ENCODE measurements at regions not wholly inside any gene's neighbourhood (a gene's known extent, or its start where the extent isn't known, plus 50 kb on each side); places are given as distances from the start of the nearest gene placed in this dataset.

DNA sequence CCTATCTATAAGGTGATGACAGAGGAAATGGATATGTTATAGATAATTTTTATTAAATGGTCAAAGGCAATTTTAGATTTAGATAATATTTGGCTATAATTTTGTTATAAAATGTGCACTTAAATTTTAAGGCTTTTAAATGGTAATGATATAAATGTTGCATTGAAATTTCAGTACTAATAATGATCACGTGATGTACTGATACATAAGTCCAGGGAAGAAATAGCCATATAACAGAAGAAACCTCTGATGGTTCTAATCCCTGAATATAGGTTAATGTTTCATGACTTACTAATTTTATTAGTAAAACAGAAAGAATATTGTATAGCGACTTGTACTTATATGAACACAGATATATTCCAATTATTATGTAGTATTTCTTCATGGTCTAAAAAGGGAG, 211.9 kb downstream of the SOCS6 start:
- no peak for DNase-seq (ENCODE audit: low spot score)

DNA sequence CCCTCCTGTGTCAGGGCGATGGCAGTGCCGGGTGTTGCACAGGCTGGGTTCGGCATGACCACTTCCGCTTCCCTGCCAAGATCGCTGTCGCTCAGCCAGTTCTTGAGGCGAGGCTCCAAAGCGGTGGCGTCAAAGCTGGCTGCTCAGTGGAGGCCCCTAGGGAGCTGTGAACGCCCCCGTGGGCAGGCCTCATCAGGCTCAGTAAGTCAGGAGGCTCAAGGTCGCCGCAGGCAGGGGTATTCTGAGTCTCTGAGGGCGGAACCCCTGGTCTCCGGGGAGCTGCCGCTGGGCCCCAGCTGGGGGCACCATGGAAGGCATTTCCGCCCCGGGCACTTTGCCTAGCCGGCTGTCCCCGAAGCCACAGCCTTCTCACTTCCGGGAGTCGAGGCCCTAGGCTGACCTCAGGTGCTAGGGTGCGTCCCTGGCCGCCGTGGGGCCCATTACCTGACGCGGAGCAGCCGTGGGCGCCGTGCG, 210.4 kb downstream of the SOCS6 start:
- no peak for DNase-seq (ENCODE audit: low spot score)

DNA sequence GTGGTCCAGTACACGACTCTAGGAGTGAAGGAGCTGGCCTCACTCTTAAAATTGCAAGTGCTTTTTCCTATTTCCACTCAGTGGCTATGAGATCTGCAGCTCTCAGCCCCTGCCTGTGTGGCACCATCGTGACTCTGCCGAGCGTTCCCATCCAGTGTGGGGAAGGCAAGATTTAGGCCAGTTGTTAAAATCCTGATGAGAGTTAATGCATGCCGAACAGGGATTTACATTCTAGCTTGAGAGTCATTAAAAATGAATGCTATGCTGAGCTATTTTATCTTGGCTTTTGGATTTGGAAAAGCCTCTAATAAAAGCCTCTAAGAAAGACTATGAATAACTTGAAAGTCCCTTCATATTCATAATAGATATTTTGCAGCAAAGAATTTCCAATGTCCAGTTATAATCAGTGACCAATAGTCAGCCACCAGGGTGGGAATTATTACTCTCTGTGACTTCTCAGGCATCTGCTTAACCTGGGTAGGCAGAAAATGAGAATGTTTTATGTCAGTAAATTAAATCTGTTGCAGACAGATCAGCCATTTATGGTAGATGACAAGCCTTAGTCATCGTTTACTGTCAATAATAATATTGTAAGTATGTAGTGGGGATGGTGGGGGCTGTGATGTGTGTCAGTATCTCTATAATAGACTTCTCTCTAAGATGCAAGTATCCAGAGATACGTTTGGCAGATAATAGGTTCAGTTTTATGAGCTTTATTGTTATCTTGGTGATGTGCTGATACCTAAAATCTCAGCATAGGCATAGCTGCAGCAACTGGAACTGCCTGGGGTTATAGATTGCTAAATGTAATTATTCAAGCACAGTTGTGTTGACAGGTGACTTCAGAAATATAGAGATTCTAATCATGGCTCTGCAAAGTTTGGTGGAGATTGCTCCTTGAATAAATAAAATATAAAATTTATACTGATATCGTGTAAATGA, 207.8 kb downstream of the SOCS6 start:
- DNase-seq (ENCODE audit: low spot score), result no peak

DNA sequence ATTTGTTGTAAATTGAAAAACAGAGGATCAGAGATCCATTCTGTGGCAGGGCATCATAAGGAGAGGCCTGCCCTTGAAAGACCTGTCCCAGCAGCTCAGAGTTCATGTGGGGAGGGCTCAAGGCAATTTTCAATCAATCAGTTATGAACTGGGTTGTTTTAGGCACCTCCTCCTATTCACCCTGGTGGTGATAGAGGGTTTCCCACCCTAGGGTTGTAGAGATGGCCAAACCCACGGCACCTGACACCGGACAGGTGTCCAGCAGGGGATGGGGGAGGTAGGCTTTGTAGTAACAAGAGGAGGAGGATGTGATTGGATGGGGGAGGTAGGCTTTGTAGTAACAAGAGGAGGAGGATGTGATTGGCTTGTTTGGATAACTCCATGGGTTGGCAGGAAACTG, 205.7 kb downstream of the SOCS6 start:
- DNase-seq (ENCODE audit: low spot score), result no peak

DNA sequence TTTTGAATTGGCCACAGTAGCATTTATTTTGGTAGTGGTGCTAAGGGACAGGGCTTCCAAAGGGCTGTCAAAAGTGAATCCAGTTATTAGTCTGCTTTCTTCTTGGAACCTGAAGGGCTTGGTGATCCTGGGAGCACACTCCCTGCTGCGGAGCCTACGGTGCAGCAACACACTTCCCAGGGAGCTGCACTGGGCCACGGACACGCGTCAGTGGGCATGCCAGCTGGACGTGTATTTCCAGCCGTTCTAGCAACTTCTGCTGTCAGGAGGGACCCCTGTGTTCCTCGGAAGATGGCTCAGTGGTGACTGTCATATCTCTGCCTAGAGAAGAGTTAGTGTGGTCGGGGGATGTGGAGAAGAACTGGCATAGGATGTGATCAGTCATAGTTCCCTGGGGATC, 204.6 kb downstream of the SOCS6 start:
- DNase-seq (ENCODE audit: low spot score), result no peak

DNA sequence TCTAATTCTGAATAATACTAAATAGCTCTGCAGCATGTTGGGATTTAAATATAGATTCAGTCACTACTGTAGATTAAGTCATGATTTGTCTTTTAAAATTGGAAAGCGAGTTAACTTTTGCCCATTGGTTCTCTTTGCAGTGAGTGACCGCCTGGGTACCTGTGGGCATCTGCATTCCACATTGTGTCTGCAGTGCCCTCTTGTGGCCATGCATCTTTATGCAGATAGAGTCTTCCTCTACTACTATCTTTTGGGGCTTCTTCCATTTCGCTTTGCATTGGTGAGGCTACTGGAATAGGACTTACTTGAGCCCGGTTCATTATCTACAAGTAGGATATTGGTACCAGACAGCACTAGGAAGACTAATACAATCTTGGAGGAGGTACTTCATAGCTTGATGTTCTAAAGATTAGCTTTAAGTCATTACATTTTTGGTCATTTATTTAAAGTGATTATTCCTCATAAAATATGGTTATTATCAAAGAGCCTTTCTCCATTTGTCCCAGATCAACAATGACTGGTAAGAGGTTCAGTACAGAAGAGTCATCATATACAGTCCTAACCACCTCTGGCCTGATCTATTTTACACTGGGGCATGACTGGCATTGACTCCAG, 203.0 kb downstream of the SOCS6 start:
- peak; percentile 43 for DNase-seq (ENCODE audit: low spot score)

DNA sequence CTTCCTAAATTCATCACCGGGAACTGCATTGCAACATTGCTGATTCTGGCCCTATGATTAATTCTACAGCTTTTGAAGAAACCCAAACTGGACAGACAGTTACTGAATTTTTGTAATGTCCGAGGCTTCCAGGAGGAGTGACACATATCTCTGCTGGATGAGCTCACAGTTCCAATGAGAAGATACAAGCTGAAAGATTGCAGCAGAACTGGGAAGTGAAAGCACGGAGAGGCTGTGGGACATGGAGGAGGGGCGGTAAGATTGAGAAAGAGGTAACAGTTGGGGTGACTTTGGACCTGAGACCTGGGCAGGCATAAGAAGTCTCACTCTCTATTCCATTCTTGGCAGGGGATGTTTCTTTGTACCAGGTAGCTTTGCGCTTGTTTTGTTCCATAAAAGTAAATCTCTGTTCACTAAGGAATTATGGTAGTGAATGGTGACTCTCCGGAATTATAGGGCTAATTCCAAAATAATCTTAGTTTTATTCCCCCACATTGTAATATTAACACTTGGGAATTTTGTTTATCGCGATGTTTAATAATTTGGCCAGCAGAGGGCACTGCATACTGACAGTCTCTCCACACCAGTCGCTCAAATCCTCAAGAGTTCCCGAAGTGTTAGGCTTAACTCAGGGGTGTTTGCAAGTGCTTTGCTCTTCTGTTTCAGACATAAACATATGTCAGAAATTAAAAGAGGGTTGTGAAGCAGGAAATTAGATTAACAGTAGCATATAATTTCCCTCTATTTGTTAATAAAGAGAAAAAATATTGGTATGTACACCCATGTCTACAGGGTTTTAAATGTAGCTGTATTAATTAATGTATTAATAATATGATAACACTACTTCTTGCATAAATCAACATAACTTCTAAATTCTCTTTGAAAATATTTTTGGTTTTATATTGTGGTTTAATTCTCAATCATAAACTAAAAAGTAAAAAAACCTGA, 201.4 kb downstream of the SOCS6 start:
- peak; percentile 35 for DNase-seq (ENCODE audit: low spot score)

DNA sequence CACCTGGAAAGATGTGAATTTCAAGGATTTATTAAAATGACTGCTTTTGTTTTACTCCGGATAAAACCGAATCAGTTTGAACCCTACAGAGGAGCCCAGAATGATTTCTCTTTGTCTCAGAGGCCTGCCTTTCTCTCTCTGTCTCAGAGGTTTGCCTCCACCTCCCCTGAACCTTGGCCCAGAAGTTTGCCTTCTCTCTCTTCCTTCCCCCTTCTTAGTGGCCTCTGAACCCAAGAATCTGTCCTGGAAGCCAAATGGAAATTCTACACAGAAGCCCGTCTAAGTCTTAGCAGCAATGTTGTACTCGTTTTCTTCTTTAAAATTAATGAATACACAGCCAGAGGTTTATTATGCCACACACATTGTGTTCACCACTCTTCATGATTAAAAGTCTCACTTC, 200.7 kb downstream of the SOCS6 start:
- DNase-seq (ENCODE audit: low spot score), result no peak

DNA sequence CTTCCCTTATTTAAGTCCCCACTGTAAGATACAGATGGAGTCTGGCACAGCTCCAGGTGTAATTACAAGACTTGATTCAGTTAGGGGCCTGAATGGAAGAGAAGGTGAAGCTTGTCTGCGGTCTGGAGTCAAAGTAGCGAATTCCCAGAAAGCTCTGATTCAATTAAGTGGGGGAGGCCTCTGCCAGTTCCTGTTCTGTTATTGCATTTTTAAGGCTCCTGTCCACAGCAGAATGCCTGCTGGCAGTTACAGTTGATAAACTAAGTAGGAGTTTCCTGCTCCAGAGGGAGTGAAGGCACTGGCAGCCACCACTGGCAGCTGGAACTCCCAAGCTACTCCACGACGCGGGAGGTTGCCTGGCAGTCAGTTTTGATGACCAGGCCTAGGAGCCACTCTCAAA, 181.1 kb downstream of the SOCS6 start:
- no peak for DNase-seq (ENCODE audit: low spot score)

DNA sequence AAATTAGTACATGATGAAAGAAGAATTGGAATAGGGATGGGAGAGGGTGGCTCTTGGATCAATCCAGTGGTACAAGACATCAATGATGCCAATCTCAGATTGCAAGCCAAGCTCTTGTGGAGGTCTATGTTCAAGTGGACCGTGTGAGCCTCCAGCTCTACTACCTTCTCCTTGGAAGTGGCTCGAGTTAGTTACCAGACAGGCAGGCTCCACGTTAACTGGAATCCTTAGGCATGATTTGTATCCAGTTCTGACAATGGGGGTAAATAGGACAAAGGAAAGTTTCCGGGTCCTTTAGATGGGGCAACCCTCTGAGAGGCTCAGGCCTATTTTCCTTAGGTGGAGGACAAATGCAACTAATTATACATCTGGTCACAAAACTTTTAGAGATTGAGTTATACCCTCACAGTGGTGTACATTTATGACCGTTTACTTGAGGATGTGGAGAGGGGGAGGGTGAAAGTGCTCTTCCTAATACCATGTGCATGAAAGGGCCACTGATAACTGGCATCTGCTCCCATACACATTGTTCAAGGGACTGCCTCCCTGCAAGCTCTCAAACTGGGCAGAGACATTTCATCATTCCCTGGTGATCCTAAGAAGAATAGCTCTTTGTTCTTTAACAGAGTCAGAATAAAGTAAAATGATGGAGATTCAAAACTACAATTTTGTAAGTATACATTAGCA, 180.2 kb downstream of the SOCS6 start:
- DNase-seq (ENCODE audit: low spot score), result no peak

DNA sequence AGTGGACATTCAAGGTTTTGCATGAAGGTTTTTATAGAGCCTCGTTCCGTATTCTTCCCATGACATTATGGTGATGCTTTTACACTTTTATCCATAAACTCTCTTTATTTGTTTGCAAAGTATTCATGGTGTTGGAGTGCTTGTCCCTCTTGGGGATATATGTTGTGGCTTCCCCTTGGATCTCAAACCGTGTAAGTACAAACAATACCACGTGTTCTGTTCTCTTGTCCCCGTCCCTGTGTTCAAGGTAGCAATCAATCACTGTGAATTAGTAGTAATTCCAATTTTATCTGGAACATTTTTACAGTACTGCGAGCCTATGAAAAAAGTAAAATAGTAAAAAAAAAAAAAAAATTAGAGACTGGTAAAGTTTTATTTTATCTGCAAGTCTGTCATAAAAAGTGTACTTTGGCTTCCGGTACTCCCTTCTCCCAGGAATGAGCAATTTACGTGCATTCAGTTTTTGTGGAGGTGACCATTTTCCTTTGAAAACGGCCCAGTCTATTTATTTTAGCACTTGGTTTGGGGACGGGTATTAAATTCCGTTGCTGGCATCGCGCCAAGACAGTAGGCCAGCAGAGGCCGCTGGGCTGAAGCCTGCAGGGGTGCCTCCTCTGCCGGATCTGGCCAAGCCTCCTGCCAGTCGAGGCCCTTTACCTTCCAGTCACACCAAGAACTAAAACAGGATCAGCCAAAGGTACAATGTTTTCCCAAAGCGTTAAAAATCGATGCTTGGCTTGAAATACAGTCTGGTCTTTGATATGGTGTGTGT, 175.7 kb downstream of the SOCS6 start:
- no peak for DNase-seq (ENCODE audit: low spot score)

DNA sequence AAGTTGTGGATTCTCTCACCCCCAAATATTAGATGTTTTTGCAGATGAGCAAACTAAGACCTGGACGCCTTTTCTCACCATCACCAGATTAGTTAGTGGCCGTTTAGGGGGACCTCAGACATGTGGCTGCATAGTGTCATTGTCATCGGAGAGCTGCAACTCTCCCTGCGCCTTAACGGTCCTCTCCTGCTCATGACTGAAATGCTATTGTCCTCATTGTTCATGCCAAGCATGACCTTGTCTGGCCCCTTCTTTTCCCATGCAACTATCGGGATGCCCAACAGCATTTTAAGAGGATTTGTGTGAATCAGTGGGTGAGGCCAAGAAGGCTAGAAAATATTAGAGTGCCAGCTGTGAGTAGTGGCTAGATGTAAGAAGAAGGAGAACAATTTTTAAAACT, 174.2 kb downstream of the SOCS6 start:
- DNase-seq (ENCODE audit: low spot score), result no peak

DNA sequence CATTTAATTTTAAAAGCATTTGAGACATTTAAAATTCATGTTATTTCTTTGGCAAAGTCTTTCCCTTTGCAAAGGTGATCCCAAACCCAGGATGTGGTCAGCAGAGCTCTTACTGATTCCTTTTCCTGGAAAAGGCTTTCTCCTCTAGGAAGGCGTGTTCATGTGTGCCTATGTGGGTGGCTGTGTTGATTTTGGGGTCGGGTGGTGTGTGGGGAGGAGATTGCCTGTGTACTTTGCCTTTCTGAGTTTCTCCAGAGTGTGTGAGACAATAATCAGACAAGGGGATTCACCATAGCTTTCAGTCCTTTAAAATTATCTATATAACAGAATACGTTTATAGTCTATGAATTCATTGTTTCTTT, 173.2 kb downstream of the SOCS6 start:
- DNase-seq (ENCODE audit: low spot score), result no peak

DNA sequence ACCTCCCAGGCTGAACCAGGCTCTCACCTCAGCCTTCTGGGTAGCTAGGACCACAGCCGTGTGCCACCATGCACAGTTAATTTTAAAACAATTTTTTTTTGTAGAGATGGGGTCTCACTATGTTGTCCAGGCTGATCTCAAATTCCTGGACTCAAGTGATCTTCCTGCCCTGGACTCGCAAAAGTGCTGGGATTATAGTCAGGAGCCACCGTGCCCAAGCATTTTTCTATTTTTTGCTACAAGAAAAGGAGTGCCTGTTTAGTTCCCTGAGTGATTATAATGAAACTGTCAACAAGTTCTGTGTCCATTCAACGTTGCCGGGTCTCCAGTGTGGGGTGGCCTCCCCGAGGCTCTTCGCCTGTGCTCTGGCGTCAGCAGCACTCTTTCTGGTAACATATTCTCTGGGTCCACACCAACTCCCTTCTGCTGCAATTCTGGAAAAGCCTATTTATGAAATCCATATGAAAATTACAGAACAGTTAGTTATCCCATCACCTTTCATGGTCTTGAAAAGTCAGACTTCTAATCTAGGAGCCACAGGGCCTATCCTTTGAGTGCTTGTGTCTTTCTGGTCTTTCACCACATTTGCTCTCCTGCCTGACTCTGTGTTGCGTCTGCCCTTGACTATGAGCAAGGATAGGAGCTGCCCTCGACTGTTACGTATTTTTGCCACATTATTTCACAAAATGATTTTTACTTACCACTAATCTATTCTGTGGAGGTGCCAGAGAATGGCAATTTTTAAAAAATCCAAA, 172.7 kb downstream of the SOCS6 start:
- no peak for DNase-seq (ENCODE audit: low spot score)

DNA sequence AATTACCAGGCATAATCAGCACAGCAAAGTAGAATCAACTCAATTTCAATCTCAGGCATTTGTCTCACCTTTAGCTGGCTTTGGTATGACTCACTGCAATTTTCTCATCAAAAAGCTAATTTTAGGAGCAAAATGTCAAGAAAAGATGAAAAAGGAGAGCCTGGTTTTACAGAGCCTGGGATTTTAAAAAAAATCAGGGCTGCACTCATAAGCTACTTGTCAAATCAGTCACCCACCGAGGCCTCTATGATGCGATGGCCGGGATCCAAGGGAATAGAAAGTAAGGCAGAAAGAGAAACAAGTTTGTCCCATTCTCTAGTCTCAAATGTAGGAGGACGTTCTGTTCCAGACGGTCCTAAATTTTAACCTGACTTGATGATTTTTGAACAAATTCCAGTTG, 170.9 kb downstream of the SOCS6 start:
- DNase-seq (ENCODE audit: low spot score), result no peak

DNA sequence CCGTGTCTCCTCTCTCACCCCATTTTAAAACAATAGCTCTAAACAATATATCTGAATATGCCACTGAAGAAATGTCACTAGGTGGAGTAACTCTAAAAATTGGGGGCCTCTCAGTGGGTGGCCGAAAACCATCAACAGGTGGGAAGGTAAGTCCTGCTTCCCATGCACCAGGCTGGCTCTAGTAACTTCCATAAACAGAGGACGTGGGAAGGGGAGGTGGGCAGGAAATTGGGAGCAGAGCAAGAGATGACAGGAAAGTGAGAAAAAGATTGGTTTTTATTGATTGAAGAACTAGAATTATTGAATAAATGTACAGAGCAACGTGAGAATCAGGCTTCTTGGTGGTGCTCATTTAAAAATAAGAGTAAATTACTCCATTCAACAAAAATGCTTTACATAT, 170.4 kb downstream of the SOCS6 start:
- DNase-seq (ENCODE audit: low spot score), result no peak

DNA sequence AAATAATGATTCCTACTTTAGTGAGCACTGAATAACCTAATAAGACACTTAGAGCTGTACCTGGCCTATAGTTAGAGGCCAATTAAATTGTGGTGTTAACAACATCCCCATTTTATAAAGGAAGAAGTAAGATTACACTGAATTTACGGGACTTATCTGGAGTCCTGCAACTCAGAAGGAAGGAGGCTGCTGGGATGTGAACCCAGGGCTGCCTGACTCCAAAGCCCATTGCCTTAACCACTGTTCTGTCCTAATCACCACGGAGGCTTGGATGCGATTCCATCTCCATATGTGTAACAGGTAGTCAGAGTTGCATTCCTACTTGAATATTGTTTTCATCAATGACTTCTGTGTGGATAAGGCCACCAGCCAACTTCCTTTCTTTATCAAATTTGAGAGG, 168.9 kb downstream of the SOCS6 start:
- no peak for DNase-seq (ENCODE audit: low spot score)

DNA sequence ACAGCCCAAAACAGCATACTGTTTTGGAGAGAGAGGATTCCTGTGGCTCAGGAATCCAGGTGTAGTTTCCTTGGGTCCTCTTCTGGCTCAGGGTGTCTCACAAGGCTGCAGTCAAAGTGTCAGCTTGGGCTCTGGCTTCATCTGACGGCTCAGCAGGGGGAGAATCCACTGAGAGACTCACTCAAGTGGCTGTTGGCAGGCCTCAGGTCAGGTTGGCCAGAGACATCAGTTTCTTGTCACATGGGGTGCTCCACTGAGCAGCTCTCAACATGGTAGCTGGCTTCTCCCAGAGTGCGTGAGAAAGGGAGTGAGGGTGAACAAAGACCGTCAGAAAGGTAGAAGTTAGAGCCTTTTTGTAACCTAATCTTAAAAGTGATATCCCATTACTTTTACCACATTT, 168.4 kb downstream of the SOCS6 start:
- no peak for DNase-seq (ENCODE audit: low spot score)

DNA sequence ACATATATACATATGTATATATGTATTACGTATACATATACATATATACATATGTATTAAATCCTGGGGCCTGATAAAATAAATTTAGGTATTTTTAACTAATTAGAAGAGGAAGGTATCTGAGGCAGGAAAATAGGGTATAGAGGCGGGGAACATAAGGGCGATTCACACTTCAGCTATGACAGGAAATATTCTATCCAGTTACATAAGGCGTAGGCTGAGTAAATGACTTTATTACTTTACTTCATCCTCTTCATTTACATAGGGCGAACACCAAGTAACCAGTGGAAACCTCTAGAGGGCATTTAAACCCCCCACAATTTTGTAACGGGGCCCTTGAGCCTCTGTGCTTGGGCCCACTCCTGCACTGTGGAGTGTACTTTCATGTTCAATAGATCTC, 167.5 kb downstream of the SOCS6 start:
- DNase-seq (ENCODE audit: low spot score), result no peak

DNA sequence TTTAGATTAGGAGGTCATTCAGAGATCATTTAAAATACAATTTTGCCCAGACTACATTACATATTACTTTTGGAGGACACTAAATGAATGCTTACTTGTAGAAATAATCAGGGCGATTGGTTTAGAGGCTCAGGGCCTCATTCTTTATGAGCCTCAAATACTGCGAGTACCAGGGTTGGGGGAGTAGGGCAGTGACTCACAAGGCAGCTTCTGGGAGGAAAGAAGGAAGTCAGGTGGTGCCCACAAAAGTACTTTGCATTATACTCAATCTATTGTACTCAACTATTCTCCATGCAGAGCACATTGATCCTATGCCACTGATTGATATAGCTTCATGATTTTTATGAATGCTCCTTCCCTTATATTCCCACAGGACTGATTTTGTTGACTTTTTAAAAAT, 166.9 kb downstream of the SOCS6 start:
- DNase-seq (ENCODE audit: low spot score), result no peak
